ENCODE measurements at regions not wholly inside any gene's neighbourhood (a gene's known extent, or its start where the extent isn't known, plus 50 kb on each side); places are given as distances from the start of the nearest gene placed in this dataset.

DNA sequence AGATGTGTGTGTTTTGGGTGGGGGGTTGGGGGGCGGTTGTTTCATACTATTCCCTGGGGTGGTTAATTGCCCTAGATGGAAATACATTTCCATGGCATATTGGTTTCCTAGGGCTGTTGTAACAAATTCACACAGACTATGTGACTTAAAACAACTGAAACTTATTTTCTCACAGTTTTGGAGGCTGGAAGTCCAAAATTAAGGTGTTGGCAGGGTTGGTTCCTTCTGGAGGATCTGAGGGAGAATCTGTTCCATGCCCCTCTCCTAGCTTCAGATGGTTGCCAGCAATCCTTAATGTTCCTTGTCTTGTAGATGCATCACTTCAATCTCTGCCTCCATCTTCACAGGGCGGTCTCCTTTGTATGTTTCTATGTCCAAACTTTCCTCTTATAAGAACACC, 353.7 kb upstream of the ACTBL2 start:
- TF ChIP-seq CTCF (IDR thresholded peaks at IDR 0.05 in 4 of 5, conservative IDR thresholded peaks at IDR 0.05 in 1 of 5): no peak
- TF ChIP-seq POLR2A (IDR thresholded peaks at IDR 0.05): no peak
